Stromal cell of bone marrow (primary cell): ENCODE measurements at regions not wholly inside any gene's neighbourhood (a gene's known extent, or its start where the extent isn't known, plus 50 kb on each side); places are given as distances from the start of the nearest gene placed in this dataset.
A peak's percentile ranks its signal among the peaks of the same experiment; 100 is the strongest.
"Not testable (repeated sequence)": the region's sequence is repeated elsewhere in the genome, so short reads cannot be mapped to it uniquely, and the experiment has no call there.

ENCODE experiments used
- DNase-seq: peaks from one replicate; pipeline ENCODE4 v3.0.0-alpha.2; 2012; ENCODE audit warnings: low read depth

DNA sequence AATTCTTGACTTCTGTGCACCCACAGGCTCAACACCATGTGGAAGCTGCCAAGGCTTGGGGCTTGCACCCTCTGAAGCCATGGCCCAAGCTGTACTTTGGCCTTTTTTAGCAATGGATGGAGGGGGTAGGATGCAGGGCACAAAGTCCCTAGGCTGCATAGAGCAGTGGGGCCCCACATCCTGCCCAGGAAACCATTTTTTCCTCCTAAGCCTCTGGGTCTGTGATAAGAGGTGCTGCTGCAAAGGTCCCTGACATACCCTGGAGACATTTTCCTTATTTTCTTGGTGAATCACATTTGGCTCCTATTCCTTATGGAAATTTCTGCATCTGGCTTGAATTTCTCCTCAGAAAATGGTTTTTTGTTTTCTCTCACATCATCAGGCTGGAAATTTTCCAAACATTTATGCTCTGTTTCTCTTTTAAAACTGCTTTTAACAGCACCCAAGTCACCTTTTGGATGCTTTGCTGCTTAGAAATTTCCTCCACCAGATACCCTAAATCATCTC, 482.7 kb upstream of the TLE4 start:
- no peak for DNase-seq

DNA sequence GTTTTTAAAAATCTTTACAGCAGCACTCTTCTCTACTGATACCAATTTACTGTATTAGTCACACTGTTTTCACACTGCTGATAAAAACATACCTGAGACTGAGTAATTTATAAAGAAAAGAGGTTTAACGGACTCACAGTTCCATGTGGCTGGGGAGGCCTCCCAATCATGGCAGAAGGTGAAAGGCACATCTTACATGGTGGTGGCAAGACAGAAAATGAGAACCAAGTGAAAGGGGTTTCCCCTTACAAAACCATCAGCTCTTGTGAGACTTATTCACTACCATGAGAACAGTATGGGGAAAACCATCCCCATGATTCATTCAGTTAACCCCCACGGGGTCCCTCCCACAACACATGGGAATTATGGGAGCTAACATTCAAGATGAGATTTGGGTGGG, 481.9 kb upstream of the TLE4 start:
- not testable (repeated sequence) for DNase-seq

DNA sequence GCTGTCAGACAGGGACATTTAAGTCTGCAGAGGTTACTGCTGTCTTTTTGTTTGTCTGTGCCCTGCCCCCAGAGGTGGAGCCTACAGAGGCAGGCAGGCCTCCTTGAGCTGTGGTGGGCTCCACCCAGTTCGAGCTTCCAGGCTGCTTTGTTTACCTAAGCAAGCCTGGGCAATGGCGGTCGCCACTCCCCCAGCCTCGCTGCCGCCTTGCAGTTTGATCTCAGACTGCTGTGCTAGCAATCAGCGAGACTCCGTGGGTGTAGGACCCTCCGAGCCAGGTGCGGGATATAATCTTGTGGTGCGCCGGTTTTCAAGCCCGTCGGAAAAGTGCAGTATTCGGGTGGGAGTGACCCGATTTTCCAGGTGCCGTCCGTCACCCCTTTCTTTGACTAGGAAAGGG, 468.5 kb upstream of the TLE4 start:
- not testable (repeated sequence) for DNase-seq

DNA sequence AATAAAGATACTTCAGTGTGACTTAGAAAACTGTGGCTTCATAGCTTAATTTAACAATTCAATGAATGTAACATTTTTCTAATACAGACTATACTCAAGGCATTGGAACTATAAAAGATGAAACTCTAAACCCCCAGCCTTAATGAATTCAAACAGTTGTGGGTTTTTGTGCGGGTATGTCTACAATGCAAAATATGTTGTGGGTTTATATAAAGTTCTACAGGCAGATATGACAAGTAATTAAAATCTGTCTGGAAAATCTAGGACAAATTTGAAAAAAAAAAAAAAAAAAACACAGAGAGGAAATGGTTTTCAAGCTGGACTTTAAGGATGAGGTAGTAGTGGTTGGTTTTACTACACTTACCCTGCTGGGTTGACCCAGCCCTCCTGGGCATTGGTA, 467.5 kb upstream of the TLE4 start:
- DNase-seq: no peak

DNA sequence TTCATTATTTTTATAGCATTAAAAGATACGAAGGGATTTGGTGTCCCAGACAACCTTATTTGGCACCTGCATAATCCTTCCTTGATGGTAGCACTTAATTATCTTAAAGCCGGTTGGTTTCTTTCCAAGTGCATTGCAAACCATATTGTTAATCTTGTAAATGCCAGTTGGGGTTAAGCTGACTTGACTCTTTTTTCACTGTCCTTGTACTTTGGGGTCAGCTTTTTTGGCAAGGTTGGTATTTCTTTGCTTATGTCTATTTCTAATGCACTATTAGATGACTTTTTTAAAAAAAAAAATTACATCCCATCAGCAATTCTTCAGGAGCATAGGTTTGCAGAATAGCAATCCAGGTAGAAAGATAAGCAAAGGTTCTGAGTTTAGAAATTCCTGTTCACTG, 466.8 kb upstream of the TLE4 start:
- DNase-seq: no peak

DNA sequence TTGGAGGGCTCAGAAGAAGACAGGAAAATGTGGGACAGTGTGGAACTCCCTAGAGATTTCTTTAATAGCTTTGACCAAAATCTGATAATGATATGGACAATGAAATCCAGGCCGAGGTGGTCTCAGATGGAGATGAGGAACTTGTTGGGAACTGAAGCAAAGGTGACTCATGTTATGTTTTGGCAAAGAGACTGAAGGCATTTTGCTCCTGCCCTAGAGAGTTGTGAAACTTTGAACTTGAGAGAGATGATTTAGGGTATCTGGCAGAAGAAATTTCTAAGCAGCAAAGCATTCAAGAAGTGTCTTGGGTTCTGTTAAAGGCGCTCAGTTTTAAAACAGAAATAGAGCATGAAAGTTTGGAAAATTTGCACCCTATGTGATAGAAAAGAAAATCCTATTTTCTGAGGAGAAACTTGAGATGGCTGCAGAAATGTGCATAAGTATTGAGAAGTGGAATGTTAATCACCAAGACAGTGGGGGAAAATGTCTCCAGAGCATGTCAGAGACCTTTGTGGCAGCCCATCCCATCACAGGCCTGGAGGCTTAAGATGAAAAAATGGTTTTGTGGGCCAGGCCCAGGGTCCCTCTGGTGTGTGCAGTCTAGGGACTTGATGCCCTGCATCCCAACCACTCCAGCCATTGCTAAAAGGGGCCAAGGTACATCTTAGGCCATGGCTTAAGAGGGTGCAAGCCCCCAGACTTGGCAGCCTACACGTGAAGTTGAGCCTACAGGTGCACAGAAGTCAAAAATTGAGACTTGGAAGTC, 463.7 kb upstream of the TLE4 start:
- peak; percentile 11 for DNase-seq

DNA sequence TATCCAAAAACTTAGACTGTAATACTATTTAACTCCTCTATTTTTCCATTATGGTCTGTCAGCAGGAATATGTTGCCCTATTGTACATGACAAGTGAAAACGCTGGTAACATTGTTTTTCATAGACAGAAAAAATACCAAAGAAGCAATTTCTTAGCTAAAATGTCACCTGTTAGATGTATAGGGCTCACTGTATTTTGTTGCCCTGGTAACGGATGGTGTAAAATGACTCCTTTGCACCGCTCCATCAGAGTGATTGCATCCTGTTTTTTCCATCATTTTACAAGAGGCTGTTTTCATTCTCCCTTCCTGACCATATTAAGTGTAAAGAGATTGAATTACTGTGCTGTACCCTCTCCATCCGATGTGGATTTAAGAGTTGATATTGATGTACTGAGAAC, 460.1 kb upstream of the TLE4 start:
- no peak for DNase-seq

DNA sequence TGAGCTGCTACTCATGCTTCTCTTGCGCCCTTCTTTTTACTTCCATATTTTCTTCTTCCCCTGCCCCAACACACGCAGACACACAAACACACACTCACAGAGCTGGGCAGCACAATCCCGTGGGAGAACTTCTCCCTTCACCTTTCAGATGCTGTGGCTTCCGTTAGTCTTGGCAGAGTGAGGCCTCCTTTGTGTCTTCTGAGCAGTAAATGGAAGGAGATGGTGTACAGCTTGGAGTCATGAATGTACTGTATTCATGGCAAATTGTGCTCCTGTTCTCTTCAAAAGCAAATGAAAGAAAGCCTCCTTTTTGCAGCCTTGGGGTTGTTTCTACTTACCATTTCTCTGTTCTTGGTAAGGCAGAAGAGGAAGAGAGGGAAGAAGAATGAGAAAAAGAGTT, 456.6 kb upstream of the TLE4 start:
- no peak for DNase-seq

DNA sequence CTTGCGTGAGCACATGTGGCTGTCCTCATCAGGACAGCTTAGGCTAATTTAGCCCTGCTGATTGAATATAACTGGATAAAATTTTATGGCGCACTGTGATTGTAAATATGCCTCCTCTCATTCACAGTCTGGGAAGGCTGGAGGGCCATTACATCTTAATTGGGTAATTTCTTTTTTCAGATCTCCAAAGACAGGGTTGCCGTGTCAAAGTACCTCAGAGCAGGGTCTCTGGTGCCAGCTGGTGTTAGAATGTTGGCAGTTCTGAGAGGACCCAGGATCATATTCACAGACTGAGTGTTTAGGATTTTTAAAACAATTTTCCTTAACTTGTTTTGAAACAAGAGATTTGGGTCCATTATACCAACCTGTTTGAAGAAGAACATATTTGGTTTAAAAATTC, 455.7 kb upstream of the TLE4 start:
- no peak for DNase-seq

DNA sequence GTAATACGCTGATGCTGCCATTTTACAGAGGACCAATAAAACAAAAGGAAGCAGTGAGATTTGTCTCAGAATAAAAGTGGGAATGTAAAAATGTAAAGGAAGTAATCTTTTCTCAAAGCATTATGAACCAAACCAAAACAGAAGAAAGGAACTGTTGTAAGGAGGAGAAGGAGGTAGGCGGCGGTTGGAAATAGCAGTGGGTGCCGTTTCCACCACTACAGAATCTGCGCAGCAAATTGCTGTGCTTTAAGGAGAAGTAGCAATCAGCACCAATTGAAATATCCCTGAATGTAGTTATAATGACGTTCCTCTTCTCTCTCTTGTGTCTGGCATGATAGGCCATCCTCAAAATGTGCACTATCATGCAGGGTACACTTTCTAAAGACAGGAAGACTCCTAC, 455.1 kb upstream of the TLE4 start:
- DNase-seq: no peak

DNA sequence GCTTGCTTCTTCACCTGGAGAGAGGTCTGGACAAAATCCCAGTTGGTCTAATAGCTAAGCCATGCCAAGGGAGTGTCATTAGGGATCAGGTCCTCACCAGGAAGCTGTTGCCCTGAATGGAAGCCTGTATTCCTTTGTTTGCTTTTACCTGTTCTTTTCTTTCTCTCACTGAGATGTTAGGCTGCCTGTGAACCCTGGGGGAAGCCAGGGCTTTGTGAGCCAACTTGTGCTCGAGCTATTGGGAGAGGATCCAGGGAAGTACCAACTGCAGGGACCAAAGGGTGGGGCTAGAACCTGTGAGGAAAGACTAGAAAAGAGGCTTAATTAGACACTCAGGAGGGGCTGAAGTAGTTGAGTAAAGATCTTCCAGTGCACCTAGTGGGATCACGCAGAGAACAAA, 451.2 kb upstream of the TLE4 start:
- no peak for DNase-seq

DNA sequence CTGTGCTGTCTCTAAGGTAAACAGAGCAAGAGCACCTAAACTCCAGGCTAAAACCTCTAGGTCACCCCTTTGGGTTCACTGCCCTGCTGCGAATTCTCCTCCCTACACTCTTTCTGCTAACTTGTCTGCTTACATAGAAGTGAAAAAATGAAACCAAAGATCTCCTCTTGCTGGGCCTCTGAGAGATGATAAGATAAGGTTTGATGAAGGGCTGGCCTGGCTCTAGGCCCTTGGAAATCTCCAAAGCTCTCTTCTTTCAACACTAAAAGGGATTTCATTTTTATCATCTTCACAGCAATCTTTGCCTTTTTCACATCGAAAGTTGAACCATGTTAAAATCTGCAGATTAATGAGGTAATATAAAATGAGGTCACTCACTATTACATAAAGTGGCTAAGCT, 450.8 kb upstream of the TLE4 start:
- no peak for DNase-seq

DNA sequence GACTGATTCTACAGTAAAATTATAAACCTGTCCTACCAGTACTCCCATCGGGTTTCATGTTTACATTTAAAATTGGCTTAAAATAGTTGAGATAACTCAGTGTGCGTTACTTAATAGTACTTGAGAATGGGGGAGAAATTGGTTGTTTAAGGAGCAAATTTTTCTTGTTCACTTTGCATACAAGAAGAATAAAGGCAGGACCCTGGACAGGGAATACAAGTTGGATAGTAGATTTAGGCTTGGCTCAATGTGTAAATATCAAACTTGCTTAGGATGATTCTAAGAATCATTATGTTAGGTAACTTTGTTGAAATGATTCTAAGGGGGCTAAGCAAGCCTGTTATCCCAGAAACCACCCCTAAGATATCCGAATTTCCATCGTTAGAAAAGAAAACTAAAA, 448.4 kb upstream of the TLE4 start:
- DNase-seq: no peak

DNA sequence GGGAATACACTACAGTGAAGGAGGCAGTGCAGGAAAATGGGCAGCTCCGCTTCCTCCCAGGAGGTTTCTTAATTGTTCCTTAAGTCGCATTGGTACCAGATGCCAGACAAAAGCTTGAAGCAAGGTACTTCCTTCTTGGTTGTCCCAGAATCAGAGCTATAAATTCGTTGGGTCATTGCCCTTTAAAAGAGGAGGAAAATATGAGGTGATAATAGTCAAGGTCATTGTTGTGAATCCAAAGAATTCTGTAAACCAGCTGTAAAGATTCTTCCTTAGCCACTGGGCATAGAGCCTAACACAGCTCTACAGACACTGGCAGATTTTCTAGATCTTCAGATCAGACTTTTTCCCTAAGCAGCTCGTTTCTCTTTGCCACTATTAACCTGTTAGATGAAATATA, 444.1 kb upstream of the TLE4 start:
- no peak for DNase-seq

DNA sequence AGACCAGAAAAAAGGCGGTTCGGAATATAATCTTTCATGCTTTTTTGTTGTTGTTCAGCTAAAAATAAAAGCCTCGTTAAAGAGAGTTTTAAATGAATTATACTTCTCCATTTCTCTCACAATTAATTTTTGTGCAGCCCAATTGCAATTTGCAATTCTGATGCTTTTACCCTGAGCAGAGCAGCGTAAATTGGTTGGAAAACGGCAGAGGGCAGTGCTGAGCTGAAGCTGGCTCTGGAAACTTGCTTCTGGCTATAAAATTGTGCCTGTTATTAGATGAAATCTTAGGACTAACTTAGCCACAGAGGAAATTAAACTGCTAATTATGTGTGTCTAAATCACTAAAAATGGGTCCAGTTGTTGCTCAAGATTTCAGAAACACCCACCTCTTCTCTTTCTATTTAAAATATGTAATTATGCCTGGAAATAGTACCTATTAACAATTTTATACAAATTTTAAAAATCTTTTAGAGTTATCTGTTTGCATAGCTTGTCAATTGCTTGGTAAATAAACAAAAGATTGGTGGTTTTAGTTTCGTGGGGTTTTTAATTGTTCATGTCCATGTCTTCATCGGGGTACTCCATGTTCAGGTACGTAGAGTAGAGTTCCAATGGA, 441.8 kb upstream of the TLE4 start:
- peak; percentile 36 for DNase-seq

DNA sequence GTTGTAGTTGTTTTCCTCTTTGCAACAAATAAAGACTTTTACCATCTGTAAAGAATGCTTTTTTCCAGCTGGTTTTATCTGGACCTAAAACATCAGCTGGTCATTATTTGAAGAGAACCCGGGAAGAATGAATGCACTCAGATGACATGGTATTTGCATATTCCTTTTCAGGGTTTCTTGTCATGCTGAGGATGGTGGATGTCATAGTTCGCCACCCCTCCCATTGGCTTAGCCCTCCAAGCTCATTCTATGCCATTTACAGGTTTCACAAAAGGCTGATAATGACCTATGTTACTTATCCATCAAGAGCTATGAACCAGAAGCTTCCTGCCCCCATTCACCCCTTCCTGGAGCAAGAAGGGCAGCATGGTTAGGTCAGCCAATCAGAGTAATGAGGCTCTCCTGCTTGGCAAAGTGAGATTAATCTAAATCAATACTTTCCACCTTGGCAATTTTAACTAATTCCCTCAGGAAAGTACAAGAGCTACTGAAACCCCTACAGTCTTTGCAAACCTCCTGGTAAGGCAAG, 440.5 kb upstream of the TLE4 start:
- DNase-seq: no peak

DNA sequence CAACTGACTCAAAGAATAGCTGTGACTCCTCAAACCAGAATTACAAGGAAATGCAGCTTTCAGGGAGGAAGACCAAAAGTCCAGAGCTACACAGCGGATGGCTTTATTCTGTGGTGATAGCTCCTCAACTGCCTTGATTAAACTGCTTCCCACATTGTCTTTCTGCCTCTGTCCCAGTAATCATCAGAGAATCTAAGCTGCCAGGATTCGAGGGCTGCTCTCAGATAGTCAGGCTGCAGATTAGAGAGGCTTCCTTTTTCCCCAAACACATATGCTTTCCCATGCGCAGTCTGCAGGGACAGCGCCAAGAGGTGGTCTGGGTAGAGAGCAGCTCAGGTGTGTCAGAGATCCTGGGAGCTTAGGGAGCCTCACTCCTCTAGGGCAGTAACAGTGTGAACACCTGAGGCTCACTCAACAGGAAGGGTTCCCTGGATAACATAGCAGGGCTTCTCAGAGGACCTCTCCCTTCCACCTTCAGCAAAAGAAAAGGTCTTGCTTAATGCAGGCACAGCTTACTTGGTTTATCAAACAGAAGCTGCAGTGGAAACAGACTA, 439.9 kb upstream of the TLE4 start:
- DNase-seq: no peak

DNA sequence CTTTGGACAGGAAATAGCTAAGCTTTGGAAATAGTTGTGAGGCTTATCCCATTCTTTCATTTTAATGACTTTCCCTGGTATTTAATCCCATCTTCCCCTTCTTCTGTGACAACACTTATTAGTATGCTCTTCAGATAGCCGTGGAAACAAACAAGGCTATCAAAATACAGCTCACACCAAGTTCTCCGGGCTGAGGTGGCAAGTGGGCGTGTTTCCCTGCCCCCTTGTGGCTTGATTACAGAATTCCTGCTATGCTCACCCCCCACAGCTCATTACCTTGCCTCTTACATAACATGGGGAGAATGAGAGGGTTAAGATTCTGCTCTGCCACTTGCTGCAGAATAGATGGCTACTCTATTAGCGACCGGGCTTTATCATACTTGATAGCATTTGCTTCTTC, 437.1 kb upstream of the TLE4 start:
- no peak for DNase-seq

DNA sequence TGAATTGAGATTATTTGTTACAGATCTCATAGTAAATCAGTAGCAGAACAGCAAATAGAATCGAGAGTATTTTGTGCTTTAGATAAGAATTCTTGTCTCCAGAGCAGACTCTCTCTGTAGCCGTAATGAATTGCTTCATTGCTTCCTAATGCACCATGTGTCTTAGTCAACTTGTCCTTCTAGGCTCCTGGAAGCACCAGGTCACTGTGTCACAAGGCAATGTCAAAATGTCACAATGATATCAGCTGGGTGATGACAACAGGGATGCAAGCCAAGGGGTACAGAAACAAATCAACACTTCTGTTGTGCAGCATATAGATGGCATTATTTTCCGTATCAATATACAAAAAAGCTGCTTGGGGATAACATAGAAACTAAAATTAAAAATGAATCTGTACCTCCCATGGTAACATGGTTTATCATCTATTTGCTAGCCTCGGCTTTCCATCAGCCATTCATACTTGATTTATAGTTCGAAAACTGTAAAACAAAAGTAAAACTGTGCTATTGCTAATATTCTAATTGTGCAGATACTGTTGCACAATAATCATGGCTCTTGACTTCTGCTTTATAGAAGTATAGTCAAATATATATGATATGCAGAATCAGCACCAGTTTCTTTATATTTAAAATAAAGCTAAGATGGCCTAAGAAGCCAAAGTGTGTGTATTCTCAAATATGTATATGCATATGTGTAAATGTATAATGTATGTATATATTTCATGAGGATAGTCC, 435.9 kb upstream of the TLE4 start:
- no peak for DNase-seq

DNA sequence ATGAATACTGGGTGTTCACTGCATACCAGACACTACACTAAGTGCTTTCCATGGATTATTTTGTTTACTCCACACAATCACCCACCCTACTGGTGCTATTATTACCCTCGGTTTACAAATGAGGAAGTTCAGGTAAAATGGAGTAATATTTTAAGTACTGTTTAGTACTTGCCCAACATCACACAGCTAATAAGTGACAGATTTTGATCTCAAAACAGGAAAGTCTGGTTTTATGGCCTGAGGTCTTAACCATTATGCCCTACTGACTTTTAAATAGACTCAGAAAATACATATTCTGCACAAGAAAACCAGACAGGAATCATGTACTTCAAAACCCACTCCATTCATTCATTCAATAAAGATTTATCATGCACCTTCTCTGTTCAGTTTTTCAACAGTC, 431.0 kb upstream of the TLE4 start:
- no peak for DNase-seq

DNA sequence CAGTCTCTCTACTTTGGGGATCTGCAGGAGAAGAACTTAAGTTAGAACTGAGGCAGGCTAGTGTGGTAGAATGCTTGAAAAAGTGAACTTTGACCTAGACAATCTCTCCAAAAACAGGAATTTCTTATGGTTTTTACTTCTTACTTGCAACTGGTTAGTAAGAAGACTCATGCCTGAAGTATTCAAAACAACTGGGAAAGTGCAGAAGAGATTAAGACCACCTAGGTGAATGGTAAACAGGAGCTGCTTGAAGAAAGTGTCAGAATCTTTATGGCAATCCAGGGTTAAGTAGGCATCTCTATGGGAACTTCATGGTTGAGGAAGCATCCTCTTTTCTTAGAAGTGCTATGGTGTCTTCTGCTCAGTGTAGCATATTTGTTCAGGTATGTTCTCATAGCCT, 428.6 kb upstream of the TLE4 start:
- no peak for DNase-seq

DNA sequence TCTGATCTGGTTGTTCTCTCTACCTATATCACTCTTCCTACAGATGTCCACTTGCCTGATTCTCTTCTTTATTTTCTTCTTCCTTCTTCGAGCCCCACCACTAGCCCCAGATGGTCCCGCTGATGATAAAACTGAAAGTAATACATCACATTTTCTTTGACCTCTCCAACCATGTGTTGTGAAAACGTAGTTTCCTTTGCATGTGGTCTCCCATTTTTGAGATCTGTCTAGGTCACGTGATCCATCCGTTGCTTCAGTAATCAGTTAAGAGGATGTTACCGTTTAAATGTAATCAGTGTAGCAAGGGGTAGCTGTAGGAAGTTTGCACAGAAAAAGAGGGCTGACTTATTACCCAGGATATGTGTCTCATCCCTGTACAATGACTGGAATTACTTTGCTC, 426.3 kb upstream of the TLE4 start:
- no peak for DNase-seq

DNA sequence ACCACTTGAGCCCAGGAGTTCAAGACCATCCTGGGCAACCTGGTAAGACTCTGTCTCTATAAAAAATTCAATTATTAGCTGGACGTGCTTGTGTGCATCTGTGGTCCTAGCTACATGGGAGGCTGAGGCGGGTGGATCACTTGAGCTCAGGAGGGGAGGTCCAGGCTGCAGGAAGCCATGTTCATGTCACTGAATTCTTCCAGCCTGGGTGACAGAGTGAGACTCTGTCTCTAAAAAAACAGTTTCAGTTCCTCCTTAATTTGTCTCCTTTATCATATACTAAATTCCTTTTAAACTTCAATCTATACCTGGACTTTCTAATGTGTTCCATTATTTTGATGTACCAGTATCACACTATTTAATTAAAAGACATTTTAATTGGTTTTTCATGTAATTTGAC, 422.2 kb upstream of the TLE4 start:
- no peak for DNase-seq
